Osteocyte (in vitro differentiated cells): ENCODE measurements at regions not wholly inside any gene's neighbourhood (a gene's known extent, or its start where the extent isn't known, plus 50 kb on each side); places are given as distances from the start of the nearest gene placed in this dataset.

Experiments
- DNase-seq: peaks from one replicate; pipeline ENCODE4 v3.0.0; 2021; ENCODE audit warnings: mixed read lengths; ENCODE audit not compliant: unreplicated experiment; ENCODE audit errors: extremely low spot score
- H3K27ac Mint-ChIP-seq: one replicate; pipeline ENCODE4 v1.8.0; 2021; ENCODE audit warnings: mild to moderate bottlenecking, mixed read lengths; ENCODE audit not compliant: unreplicated experiment
- H3K27me3 Mint-ChIP-seq: one replicate; pipeline ENCODE4 v1.8.0; 2021; ENCODE audit warnings: mixed read lengths; ENCODE audit not compliant: unreplicated experiment
- H3K36me3 Mint-ChIP-seq: one replicate; pipeline ENCODE4 v1.8.0; 2021; ENCODE audit warnings: mixed read lengths; ENCODE audit not compliant: unreplicated experiment
- H3K4me1 Mint-ChIP-seq: one replicate; pipeline ENCODE4 v1.8.0; 2021; ENCODE audit warnings: mixed read lengths; ENCODE audit not compliant: unreplicated experiment
- H3K4me3 Mint-ChIP-seq: one replicate; pipeline ENCODE4 v1.8.0; 2021; ENCODE audit warnings: mild to moderate bottlenecking, moderate library complexity, mixed read lengths; ENCODE audit not compliant: unreplicated experiment
- H3K9me3 Mint-ChIP-seq: one replicate; pipeline ENCODE4 v1.8.0; 2021; ENCODE audit warnings: mixed read lengths; ENCODE audit not compliant: unreplicated experiment
- CTCF ChIP-seq: fragments of 200-600 bp; sonication (generic); IDR thresholded peaks from 2 replicates; pipeline ENCODE4 v1.5.0; 2021; ENCODE audit warnings: antibody characterized with exemption, mild to moderate bottlenecking, moderate library complexity

DNA sequence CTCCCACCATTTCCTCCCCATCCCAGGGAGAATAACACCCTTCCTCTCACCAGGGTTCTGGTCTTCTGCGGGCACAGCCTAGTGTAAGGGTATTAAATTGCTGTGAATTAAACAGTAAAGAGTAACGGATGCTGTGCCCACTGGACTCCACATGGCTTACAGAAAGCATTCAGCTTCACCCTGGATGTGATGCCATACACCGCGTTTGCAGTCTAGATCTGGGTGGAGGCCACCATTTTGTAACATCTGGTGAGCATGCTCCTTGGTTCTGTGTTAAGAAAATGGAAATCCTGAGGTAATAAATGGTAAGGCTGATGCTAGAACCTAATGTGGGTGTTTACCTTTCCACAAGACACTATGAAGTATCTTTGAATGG, 331.8 kb upstream of the B3GAT1 start:
- Mint-ChIP-seq H3K27ac (no peak overlapping the region), H3K4me3 (no peak overlapping the region), H3K9me3 (peaks cover 11% of the 10 kb centered on the region), H3K27me3 (no peaks in the 10 kb centered on the region), H3K4me1 (no peaks in the 10 kb centered on the region), H3K36me3 (no peaks in the 10 kb centered on the region)
- DNase-seq, result no peak
- no peak for TF ChIP-seq CTCF

DNA sequence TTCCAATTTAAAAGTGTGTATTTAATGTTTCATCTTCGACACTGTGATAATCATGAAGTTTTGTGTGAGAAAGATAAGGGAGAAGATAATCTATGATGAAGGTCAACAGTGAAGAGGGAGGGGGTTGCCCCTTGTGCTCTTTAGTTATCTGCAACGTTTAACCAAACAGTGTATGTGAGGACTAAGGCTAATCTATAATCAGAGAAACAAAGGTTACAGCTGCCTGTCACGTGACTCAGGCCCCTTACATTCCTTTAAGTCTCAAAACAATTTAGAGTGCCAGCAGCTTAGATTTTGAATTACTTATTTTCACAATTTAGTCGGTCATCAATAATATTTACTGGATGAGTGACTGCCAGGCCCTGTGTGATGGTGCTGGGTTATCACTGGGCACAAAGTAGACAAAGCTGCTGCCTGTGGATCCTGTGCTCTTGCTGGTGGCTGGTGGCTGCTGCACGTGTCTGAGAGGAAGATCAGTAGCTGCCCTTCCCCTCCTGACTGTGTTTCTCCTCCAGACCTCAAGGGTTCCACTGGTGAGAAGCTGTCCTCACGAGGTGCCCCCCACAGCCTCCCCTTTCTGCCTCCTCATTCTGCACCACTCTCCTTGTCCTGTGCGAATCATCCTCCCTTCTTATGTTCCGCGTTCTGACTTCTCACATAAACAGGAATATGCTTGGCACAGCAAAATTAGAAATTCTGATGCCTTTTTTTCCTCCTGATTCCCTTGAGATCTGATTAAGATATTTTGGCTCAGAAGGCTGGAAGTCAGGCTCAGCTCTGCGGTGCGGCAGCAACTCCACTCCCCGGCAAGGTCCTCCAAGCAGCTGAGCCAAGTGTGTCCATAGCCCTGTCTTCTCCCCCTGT, 331.1 kb upstream of the B3GAT1 start:
- Mint-ChIP-seq H3K27me3 (no peaks in the 10 kb centered on the region), H3K9me3 (peaks cover 11% of the 10 kb centered on the region), H3K27ac (peak overlapping the region; percentile 12), H3K4me1 (no peaks in the 10 kb centered on the region), H3K36me3 (no peaks in the 10 kb centered on the region), H3K4me3 (no peak overlapping the region)
- DNase-seq, result no peak
- no peak for TF ChIP-seq CTCF

DNA sequence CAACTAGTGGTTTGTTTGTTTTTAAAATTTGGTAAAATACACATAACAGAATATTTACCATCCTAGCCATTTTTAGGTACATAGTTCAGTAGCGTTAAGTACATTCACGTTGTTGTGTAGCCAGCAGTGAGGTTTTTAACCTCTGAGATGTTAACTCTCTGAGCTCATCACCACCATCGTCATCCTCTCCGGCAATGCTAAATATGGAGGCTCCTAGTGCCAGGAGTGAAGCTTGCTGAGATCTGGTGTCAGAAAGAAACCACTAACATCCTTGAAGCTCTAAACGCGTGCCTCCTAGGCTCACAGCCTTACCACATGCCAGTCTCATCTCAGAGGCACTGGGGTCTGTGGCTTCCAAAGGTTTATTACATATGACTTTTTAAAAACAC, 330.2 kb upstream of the B3GAT1 start:
- H3K36me3 Mint-ChIP-seq, result no peaks in the 10 kb centered on the region
- H3K4me1 Mint-ChIP-seq, result no peaks in the 10 kb centered on the region
- H3K27ac Mint-ChIP-seq, result no peak overlapping the region
- H3K4me3 Mint-ChIP-seq, result no peak overlapping the region
- TF ChIP-seq CTCF, result no peak
- DNase-seq, result no peak
- no peaks in the 10 kb centered on the region for H3K27me3 Mint-ChIP-seq
- peaks cover 5% of the 10 kb centered on the region for H3K9me3 Mint-ChIP-seq

DNA sequence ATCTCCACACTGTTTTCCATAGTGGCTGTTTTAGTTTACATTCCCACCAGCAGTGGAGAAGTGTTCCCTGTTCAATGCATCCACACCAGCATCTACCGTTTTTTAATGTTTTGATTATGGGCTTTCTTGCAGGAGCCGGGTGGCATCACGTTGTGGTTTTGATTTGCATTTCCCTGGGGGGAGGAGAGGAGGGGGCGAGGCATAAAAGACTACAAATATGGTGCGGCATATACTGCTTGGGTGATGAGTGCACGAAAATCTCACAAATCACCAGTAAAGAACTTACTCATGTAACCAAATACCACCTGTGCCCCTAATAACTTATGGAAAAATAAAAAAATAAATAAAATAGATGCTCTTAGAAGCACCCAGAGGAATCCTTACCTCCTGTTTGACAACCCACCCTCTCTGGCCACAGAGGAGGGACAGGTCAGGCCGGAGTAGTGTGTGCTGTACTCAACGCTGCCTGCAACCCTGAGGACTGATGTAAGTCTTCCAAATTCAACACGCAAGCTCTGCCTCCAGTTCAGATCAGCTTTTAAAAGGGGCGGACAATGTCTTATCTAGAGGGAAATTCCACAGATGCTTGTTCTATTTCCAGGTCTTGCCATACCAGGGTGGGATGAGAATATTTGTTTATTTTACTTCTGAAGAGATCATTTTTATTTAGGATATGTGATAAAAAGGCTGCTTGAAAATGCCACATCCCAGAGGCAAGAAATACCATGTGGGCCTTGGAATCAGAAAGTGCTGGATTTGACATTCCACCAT, 329.6 kb upstream of the B3GAT1 start:
- Mint-ChIP-seq H3K27me3 (no peaks in the 10 kb centered on the region), H3K4me1 (peaks cover 1% of the 10 kb centered on the region), H3K27ac (no peak overlapping the region), H3K4me3 (no peak overlapping the region), H3K9me3 (peaks cover 3% of the 10 kb centered on the region), H3K36me3 (no peaks in the 10 kb centered on the region)
- DNase-seq, result no peak
- TF ChIP-seq CTCF, result no peak

DNA sequence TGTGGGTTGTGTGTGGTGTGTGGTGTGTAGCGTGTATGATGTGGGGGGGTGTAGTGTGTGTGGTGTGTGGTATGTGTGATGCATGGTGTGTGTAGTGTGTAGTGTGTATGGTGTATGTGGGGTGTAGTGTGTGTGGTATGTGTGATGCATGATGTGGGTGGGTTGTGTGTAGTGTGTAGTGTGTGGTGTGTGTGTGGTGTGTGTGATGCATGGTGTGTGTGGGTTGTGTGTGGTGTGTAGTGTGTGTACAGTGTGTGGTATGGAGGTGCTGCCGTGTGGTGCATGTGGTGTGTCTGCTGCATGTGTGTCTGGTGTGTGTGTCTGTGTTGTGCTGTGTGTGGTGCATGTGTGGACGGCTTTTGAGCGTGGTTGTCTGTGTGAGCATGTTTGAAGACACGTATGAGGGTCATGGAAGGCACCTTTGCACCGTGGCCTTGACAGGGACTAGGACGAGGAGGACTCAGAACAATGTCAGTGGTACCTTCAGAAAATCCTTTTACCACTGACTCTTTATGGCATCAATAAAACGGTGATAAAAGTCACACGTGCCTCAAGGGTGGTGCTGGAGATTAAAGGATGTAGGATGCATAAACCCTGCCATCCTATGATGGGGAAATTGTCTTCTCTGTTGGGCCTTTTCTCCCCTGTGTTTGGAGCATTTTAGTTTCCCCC, 328.7 kb upstream of the B3GAT1 start:
- H3K4me1 Mint-ChIP-seq, result peaks cover 5% of the 10 kb centered on the region
- DNase-seq, result no peak
- H3K9me3 Mint-ChIP-seq, result no peaks in the 10 kb centered on the region
- no peaks in the 10 kb centered on the region for H3K27me3 Mint-ChIP-seq
- no peak for TF ChIP-seq CTCF
- no peak overlapping the region for H3K4me3 Mint-ChIP-seq
- H3K36me3 Mint-ChIP-seq, result no peaks in the 10 kb centered on the region
- no peak overlapping the region for H3K27ac Mint-ChIP-seq
